ENCODE measurements at regions not wholly inside any gene's neighbourhood (a gene's known extent, or its start where the extent isn't known, plus 50 kb on each side); places are given as distances from the start of the nearest gene placed in this dataset.
"Not testable (repeated sequence)": the region's sequence is repeated elsewhere in the genome, so short reads cannot be mapped to it uniquely, and the experiment has no call there.

DNA sequence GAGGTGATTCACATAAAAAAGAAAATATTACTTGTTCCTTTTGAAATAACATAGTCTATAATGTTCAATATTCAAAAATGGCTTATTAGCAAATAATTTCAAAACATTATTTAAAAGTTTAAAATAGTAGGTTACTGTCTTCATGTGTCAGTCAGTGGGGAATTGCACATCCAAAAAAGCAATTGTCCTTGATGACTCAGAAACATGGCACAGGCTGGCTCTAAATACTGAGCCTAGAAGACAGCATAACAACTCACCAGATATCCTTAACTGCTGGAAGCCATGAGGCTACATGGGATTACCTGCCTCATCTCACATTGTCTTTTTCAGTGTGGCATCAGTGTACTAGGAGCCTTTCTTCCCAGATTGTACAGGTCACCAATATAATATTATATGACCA is 439.5 kb upstream of the RGMB start:
- no peak for DNase-seq

DNA sequence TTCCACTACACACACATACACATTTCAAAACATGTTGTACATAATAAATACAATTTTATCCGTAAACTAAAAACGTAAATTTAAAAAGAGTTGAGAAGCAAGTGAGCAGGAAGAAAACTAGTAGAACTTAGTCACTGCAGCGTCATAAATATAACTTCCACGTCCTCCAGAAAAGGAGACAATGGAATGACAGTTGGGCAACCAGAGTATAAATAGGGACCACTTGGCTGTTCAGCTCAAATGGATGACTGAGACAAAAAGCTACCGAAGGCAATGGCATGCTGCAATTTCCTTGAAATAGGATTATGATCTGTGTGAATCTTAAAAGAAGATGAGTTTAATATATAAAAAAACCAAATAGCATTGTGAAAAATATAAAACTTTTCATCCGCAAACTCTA is 438.5 kb upstream of the RGMB start:
- DNase-seq, result no peak

DNA sequence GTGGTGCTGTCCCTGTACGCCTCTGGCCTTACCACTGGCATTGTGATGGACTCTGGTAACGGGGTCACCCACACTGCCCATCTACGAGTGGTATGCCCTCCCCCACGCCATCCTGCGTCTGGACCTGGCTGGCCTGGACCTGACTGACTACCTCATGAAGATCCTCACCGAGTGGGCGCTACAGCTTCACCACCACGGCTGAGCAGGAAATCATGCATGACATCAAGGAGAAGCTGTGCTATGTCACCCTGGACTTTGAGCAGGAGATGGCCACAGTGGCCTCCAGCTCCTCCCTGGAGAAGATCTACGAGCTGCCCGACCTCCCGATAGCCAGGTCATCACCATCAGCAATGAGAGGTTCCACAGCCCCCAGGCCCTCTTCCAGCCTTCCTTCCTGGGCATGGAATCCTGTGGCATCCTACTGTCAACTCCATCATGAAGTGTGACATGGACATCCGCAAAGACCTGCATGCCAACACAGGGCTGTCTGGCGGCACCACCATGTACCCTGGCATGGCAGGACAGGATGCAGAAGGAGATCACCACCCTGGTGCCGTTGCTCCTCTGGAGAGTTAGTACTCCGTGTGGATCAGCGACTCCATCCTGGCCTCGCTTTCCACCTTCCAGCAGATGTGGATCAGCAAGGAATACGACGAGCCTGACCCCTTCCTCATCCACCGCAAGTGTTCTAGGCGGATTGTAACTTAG is 434.2 kb upstream of the RGMB start:
- no peak for DNase-seq

DNA sequence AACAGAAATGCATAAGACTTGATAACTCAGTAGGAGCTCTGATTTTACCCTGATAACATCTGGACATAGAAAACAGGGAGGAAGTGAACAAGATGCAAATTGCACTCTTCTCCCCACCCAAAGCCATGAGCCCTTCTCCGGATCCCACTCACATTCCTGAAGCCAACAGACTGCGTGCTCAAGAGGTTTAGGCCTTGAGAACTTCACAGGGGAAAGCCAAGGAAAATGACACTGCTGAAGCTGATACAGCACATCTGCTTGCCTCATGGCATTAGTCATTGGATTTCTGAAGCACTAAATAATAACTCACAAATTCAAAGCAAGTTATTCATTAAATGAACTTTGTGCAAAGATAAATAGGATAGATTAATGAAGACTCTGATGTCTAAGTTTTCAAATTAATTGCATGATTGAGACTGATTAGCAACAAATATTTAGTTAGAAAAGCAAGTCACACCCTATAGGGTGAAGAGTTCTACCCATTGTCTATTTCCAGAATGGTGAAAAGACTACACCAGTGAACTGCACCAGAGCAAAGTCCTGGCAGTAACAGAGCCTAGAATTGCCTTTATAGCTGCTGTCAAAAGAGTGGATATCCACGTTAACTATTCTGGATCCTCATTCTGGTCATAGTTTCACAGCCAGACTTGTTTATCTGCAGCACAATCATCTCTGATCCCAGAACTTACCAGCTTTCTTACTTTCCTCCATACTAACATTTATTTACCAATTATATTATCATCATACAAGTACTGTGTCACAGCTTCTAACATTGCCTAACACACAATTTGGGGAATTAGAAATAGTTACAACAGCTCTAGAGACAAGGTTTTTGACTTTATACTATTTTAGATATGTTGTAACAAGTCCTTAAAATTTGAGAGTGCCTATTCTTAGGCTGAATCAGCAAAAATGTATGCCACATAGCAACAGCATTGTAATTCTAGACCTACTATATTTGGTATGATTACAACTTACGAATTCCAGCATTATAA is 432.1 kb upstream of the RGMB start:
- DNase-seq, result no peak

DNA sequence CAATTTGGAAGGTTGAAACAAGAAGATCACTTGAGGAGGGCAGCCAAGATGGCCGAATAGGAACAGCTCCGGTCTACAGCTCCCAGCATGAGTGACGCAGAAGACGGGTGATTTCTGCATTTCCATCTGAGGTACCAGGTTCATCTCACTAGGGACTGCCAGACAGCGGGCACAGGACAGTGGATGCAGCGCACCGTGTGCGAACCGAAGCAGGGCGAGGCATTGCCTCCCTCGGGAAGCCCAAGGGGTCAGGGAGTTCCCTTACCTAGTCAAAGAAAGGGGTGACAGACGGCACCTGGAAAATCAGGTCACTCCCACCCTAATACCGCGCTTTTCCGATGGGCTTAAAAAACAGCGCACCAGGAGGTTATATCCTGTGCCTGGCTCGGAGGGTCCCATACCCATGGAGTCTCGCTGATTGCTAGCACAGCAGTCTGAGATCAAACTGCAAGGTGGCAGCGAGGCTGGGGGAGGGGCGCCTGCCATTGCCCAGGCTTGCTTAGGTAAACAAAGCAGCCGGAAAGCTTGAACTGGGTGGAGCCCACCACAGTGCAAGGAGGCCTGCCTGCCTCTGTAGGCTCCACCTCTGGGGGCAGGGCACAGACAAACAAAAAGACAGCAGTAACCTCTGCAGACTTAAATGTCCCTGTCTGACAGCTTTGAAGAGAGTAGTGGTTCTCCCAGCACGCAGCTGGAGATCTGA is 430.4 kb upstream of the RGMB start:
- not testable (repeated sequence) for DNase-seq

DNA sequence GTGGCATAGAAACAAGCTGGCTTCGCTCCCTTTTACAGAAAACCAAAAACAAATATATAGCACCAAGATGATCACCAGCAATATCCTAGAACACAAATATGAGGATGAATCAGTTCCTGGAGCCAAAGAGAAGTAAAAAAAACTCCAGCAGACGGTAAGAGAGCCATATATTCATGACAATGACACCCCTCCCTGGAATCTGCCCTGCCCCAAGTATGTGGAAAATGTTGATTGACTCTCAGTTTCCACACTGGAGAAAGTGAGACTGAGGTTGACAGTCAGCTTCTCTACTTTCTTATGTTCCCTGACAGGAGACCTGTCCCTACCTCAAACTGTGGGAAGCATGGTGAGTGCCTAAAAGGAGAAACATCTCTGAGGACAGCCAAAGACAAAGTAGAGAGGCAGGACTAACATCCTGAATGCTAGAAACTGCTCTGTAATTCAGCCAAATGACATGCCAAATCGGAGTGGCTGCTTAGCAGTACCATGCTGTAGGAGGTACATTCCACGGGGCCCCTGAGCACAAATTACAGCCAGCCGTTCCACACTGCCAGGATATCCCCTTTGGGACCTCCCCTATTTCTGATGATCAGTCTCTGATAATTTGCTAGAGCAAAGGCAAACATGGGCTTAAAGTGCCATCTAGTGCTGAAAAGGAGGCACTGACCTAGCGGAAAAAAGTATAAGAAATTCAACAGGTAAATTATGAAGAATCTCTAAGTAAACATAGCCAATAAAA is 424.0 kb upstream of the RGMB start:
- DNase-seq, result no peak

DNA sequence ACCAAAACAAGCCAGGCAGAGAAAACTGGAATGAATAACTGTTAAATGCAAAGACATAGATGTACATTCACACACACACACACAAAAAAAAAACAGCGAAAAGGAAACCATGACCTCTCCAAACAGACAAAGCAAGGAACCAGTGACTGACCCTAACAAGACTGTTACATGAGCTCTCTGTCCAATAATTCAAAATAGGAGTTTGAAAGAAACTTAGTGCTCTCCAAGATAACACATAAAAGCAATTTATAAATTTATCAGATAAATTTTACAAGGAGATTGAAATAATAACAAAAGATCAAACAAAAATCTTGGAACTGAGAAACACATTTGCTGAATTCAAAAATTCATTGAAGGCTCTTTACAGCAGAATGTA is 423.5 kb upstream of the RGMB start:
- DNase-seq, result no peak

DNA sequence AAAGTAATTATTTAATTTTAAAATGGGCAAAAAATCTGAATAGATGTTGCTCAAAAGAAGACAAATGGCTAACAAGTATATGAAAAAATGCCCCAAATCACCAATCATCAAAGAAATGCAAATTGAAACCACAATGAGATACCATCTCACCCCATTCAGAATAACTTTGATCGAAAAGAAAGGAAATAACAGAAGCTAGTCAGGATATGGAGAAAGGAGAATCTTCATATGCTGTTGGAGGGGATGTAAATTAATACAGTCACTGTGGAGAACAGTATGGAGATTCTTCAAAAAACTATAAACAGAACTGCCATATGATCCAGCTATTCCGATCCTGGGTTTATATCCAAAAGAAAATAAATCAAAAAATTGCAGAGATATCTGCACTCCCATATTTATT is 418.5 kb upstream of the RGMB start:
- DNase-seq, result no peak

DNA sequence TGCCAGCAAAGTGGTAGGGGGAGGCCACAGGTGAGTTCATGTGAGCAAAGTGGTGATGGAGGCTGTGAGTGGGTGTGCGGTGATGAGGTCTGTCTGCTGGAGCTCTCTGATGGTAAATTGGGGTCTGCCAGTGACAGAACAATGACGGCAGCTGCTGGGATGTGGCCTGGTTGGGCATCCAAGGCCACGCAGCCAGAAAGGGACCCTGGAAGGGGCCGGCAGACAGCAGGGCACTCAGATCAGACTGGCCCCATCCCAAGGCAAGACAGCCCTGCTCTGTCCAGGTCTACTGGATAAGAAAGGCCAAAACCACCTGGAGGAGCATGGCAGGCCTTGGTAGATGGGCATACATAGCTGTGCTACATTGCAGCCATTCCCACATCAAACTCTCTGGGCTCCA is 412.9 kb upstream of the RGMB start:
- DNase-seq, result no peak

DNA sequence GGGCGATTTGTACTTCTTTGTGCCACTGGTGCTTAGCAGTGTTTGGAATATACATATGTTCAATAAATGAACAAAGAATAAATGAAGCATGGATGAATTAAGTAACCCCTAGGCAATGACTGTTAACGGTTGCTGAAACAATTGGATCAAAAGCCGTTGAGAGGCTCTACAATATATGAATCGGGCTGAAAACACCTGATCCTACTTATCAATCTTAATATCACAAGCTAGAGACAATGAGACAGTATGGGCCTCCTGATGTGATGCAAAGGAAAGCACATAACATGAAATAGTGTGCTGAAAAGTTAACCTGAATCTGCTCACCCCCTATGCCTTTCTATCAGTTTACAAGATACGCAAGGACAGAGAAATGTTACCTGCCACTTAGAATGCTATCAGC is 410.3 kb upstream of the RGMB start:
- DNase-seq, result no peak

DNA sequence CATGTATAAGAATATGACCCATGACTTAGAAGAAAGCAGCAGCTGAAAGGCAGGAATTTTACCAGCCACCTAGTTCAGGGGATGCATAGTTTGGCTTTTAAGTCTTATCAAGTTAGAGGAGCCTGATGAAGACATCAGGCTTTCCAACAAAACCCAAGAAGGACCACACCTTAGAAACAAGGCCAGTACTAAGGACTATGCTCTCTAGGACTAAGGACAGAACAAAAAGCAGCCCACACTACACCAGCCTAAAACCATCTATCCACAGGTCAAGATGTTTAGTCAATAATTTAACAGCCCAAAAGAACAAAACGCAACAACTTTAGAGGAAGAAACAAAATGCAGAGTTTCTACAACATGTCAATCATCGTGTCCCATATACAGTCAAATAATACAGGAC is 408.9 kb upstream of the RGMB start:
- no peak for DNase-seq

DNA sequence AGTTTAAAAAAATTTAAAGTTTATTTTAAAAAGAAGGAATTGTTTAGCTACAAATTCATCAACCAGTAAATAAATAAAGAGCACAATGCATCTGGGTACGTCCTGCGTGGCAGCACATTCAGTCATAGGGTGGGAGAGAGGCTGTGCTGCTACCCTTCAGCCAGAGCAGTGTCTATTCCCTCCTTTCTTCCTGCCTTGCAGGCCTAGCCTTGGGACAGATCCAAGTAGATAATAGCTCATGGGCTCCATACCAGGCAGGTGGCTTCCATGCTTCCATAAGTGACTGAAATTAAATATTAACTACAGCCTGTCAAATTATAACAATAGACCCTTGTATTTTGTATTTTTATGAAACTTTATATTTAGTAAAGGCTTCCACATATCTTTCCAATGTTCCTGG is 408.3 kb upstream of the RGMB start:
- no peak for DNase-seq

DNA sequence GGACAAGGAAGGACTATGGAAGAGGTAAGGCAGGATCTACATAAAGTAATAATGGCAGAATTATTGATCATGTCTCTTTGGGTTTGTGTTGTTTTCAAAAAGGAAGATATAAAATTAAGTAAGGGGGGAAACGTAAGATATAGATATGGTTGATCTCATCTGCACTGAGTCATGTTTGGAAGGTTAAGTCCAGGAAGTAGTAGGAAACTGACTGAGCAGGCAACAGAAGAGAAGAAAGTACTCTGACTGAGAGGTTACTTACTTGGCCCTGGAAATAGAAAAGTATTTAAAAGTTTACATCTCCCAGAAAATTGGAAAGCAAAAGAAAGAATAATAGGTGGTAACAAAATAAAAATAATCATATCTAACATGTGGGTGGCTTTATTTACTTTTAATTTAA is 405.3 kb upstream of the RGMB start:
- DNase-seq, result no peak

DNA sequence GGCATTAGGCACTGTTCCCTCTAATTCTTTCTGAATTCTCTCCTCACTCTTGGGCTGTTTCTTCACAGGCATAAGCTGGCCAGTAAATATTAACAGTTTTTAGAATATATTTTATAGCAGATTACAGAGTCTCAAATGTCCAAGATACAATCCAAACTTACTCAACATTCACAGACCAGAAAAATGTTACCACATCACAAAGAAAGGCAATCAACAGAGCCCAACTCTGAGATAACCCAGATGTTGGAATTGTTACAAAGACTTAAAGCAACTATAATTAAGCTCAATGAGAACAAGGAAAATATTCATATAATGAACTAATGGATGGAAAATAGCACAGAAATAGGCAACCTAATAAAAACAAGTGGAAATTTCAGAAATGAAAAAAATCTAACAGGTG is 401.1 kb upstream of the RGMB start:
- DNase-seq, result no peak

DNA sequence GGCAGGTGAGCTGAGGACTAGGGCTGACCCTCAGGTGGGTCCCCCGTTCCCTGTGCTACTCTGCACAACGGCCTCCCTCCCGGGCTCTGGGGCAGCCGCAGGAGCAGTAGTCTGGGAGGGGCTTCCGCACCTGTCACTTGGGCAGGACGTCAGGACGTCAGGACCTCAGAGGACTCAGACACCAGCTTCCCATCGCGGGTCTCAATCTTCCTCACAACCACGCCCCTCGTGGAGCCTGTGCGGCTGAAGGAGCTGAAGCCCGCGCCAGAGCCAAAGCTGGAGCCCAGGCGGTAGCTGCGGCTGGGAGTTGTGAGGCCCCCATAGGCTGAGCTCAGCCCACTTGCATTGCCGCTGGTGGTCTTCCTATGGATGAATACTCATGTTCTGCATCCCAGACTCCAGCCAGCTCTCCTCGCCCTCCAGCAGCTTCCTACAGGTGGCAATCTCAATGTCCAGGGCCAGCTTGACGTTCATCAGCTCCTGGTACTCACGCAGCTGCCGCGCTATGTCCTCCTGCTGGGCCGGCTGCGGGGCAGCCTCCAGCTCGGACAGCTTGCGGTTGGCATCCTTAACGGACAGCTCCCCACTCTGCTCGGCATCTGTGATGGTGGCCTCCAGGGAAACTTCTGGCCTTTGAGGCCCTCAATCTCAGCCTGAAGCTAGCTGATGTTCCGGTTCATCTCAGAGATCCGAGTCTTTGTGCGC is 381.4 kb upstream of the RGMB start:
- DNase-seq, result no peak

DNA sequence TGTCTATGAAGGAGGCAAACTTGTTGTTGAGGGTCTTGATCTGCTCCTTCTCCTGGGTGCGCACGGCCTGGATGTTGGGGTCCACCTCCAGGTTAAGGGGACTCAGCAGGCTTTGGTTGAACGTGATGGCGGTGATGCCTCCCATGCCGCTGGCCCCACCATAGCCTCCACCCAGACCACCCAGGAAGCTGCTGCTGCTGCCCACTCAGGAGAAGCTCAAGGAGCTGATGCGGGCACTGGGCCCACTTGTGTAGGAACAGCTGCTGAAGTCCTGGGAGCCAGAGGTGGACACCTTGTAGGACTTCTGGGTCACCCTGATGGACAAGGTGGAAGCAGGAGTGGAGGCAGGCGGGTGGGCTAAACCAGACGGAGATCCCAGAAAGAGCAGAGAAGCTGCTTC is 380.3 kb upstream of the RGMB start:
- not testable (repeated sequence) for DNase-seq

DNA sequence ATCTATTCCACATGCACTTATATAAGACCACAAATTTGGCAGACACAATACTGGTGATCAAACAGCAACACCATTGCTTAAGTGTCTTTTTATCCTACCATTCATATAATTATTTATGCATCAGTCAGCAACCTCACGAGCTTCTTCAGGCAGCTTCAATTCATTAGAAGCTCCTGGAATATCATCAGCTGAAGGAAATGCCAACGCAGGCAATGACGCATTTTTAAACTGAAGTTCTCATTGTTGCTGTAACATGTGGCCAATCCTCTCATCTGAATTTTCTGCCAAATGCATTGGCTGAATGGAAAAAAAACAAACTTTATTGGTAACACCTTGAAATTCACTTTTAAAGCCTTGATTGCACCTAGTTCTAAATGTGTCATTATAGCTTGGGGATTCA is 376.4 kb upstream of the RGMB start:
- no peak for DNase-seq

DNA sequence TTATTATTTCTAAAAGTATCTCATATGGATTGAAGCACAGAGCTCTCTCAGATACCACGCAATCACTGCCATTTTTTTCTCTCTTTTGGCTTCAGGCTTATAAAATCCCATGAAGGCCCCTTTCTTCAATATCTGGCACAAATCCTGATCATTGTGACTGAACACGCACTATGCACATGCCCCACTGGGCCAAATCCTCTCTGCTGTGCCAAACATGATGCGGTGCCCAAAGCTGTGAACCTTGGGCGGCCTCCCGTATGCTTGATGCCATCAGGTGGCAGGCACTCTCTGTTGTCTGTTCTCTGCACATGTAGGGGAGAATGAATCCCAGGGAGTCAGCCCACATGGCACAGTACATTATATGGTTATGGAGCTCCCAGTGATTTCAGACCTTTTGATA is 375.0 kb upstream of the RGMB start:
- DNase-seq, result no peak

DNA sequence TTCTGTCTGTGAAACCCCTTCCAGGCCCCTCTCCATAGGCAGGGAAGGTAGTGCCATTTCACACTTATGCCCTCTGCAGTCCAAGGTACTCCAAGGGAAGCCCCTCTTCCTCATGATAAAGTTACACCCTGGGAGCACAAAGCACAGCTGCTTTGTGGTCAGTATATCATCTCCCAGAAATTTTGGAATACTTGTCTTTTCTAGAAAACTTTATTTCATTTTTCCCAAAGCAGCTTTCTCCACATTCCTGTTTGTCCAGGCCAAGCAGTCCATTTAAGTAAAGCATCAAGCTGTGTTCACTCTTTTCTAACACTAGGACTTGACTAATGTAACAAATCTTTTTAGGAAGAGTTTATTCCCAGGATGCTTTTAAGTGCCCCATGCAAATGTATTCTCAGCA is 371.8 kb upstream of the RGMB start:
- DNase-seq, result no peak

DNA sequence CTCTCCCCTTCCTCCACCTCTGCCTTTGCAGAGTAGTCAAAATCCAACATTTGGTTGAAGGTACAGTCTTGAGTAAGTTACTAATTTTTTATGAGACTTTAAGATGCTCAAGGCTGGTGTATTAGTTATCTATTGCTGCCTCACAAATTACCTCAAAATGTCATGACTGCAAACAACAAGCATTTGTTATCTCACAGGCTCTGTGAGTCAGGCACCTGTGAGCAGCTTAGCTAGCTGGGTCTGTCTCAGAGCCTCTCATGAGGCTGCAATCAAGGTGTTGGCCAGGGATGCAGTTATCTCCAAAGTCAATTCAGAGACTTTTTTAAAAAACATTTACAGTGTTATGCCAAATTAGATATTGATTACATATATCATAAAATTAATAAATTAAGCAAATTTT is 371.3 kb upstream of the RGMB start:
- no peak for DNase-seq

DNA sequence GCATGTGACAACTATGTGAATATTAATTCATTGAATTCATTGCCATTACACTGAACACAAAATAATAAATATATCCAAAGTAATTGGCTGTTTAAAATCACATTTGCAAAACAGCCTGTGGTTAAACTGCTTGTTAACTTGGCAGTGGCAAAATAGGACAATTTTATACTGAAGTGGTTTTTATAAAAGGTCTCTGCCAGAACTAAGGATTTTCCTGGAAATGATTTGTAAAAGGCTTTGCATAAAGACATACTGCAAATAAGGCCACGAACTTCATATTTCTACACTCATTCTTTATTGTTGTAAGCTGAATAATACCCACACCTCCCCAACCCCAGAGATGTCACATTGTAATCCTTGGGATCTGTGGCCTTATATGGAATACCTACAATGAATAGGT is 370.3 kb upstream of the RGMB start:
- DNase-seq, result no peak

DNA sequence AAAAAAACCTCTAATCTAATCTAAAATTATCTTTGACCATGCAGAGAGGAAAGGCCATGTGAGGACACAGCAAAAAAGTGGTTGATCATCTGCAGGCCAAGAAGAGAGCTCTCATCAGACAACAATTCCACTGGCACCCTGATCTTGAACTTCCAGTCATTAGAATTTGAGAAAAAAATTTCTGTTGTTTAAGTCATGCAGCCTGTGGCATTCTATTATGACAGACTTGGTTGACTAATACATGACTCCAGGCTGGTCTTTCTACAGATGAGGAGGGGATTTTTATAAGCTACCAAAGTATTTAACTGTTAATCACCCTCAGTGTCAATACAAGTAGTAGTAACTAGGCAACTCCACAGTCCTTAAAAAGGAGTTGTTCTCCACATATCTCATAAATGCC is 358.5 kb upstream of the RGMB start:
- no peak for DNase-seq
